ENCODE measurements at regions not wholly inside any gene's neighbourhood (a gene's known extent, or its start where the extent isn't known, plus 50 kb on each side); places are given as distances from the start of the nearest gene placed in this dataset.
"Not testable (repeated sequence)": the region's sequence is repeated elsewhere in the genome, so short reads cannot be mapped to it uniquely, and the experiment has no call there.

DNA sequence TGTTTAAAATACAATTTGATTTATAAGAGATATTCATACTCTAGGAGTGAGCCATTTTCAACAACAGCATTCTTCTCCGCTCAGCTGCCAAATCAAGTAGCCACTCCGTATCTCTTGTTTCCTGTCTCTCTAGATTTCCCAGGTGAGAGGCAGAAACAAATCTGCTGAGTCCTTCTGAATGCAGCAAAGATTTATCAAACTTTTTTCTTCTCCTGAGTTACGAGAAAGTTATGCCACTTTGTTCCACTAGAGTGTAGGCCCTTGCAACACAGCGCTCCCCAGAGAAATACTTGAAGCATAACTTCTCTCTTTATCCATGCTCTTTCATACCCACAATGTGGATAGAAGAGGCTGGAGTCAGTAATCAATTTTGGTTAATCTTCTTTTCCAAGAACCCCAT, 1960.8 kb downstream of the OLFM4 start:
- Mint-ChIP-seq H3K36me3 (no peaks in the 10 kb centered on the region), H3K27me3 (ENCODE audit: low read depth in 3 of 3) (no peaks in the 10 kb centered on the region), H3K4me3 (no peak overlapping the region), H3K9me3 (peaks cover 14 to 57% (median 29%) of the 10 kb centered on the region in 6 donors), H3K27ac (no peak overlapping the region), H3K4me1 (no peaks in the 10 kb centered on the region)
- DNase-seq: no peak

DNA sequence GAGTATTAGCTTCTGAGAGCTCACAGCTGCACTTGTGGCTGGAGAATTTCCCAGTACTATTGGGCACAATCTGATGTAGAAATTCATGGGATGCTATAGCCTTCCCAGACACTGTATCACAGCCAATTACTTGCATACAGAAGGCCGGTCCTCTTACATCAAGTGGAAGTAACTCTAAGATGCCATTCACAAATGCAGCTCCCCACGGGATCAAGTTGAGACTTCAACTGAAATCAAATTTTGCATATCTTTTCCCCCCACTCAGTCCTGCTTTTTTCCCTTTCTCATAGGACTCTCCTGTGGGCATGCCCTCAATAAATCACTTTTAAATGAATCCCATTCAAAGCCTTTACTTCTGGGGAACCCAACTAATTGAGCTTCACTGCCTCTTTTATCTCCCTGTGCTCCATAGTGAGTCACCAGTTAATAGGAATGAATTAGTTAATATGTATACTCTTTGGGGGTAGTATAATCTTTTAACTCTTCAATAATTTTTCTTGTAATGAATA, 1970.8 kb downstream of the OLFM4 start:
- no peak for DNase-seq
- no peak overlapping the region for H3K4me3 Mint-ChIP-seq
- H3K27me3 Mint-ChIP-seq (ENCODE audit: low read depth in 3 of 3): no peaks in the 10 kb centered on the region
- no peak overlapping the region for H3K27ac Mint-ChIP-seq
- peaks cover 11 to 75% (median 29%) of the 10 kb centered on the region in 6 donors for H3K9me3 Mint-ChIP-seq
- H3K4me1 Mint-ChIP-seq: no peaks in the 10 kb centered on the region
- no peaks in the 10 kb centered on the region for H3K36me3 Mint-ChIP-seq

DNA sequence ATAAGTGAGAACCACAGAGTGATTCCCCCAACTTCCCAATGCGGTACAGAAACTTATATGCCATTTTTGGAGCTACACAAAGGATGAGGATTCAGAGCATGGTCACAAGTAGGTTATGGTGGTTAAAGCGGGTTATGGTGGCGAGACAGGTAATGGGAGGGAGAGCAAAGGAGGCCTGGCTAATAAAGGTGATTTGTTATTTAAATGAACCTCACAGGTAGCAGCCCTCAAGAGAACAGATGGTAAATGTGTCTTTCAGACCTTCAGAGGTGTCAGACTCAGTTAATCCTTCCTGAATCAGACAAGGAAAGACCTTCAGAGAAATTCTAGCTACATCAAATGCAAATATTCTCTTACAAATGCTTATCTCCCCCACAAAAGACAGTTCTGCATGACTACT, 1971.4 kb downstream of the OLFM4 start:
- Mint-ChIP-seq H3K27me3 (ENCODE audit: low read depth in 3 of 3) (no peaks in the 10 kb centered on the region), H3K9me3 (peaks cover 11 to 78% (median 31%) of the 10 kb centered on the region in 6 donors), H3K36me3 (no peaks in the 10 kb centered on the region), H3K27ac (no peak overlapping the region), H3K4me3 (no peak overlapping the region), H3K4me1 (no peaks in the 10 kb centered on the region)
- DNase-seq: no peak

DNA sequence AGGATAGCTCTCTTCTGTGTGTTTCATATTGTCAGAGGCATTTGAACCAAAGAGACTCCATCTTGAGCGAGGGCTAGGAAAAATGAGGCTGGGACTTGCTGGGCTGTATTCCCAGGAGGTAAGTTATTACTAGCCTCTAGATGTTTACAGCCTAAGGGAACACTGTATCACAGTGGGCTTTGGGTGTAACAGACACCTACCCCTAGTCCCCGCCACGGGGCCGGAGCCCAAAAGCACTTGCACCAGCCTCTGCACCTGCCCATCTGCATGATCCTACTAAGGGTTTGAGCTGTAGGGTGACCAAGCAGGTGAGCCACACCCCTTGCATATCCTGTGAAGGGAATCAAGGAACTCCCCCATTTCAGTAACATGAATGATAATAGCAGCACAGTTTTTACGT, 1972.2 kb downstream of the OLFM4 start:
- Mint-ChIP-seq H3K4me3 (no peak overlapping the region), H3K4me1 (no peaks in the 10 kb centered on the region), H3K27ac (no peak overlapping the region), H3K36me3 (peaks cover 0 to under 1% (median 0%) of the 10 kb centered on the region in 3 donors), H3K27me3 (ENCODE audit: low read depth in 3 of 3) (no peaks in the 10 kb centered on the region), H3K9me3 (peaks cover 11 to 76% (median 33%) of the 10 kb centered on the region in 6 donors)
- no peak for DNase-seq

DNA sequence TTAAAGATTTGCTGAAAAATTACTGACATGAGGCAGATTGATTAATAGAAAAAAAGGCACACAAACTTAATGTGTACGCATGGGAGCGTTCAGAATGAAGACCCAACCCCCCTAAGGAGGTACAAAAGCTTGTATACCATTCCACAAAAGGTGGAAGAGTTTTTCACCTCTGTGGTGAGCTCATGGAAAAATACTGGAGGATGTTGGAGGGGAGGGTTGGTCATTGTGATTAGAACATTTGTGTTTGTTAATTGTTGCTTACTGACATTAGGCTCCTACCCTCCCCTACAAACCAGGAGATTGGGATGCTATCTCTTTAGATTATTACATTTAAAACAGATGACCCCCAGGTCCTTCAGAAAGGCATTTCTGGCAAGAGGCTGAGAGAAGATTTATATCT, 1973.3 kb downstream of the OLFM4 start:
- Mint-ChIP-seq H3K9me3 (peaks cover 11 to 76% (median 36%) of the 10 kb centered on the region in 6 donors), H3K4me1 (no peaks in the 10 kb centered on the region), H3K36me3 (peaks cover 0 to 3% (median 0%) of the 10 kb centered on the region in 3 donors), H3K27ac (no peak overlapping the region), H3K27me3 (ENCODE audit: low read depth in 3 of 3) (no peaks in the 10 kb centered on the region), H3K4me3 (no peak overlapping the region)
- DNase-seq: no peak

DNA sequence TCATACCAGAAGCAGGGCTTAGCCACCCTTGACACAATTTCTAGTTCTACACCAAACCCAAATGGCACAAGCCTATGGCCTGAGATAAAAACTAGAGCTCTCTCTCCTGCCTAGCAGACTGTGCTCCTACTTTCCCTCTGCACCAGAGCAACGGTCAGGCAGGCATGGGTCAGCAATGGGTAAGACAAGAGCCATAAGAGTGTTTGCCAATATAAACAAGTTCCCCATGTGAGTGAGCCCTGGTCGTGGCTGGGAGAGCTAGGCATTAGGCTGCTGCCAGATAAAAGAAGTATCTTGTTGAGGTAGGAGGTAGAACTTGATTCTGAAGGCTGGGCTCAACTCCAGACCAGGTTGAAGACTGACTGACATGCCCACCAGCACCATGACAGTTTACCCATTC, 1979.1 kb downstream of the OLFM4 start:
- DNase-seq: no peak
- H3K4me3 Mint-ChIP-seq: no peak overlapping the region
- H3K4me1 Mint-ChIP-seq: no peaks in the 10 kb centered on the region
- peaks cover 18 to 53% (median 29%) of the 10 kb centered on the region in 6 donors for H3K9me3 Mint-ChIP-seq
- peaks cover 0 to 2% (median 0%) of the 10 kb centered on the region in 3 donors for H3K27me3 Mint-ChIP-seq (ENCODE audit: low read depth in 3 of 3)
- H3K27ac Mint-ChIP-seq: no peak overlapping the region
- H3K36me3 Mint-ChIP-seq: peaks cover 0 to 3% (median 0%) of the 10 kb centered on the region in 3 donors

DNA sequence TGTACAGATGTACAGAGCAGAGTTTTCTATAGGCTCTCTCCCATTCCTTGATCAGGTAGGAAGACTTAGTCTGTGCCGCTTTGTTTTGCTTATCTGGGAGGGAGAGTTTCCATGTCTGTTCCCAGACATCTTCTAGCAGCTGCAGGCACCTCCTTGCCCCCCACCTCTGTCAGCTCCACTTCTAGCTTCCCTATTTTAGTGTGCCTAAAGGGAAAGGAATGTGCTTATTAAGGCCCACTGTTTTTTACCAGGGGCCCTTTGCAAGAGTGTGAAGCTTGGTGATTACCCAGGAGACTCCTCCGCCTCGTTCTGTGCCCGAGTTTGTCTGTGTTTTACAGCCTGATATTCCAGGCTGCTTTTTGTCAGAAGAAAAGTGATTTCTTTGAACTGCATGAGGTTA, 1984.4 kb downstream of the OLFM4 start:
- Mint-ChIP-seq H3K9me3 (peaks cover 14 to 55% (median 41%) of the 10 kb centered on the region in 6 donors), H3K36me3 (peaks cover 0 to 6% (median 4%) of the 10 kb centered on the region in 3 donors), H3K4me3 (no peak overlapping the region), H3K27ac (no peak overlapping the region), H3K4me1 (no peaks in the 10 kb centered on the region), H3K27me3 (ENCODE audit: low read depth in 3 of 3) (peaks cover 0 to 2% (median 0%) of the 10 kb centered on the region in 3 donors)
- DNase-seq: no peak

DNA sequence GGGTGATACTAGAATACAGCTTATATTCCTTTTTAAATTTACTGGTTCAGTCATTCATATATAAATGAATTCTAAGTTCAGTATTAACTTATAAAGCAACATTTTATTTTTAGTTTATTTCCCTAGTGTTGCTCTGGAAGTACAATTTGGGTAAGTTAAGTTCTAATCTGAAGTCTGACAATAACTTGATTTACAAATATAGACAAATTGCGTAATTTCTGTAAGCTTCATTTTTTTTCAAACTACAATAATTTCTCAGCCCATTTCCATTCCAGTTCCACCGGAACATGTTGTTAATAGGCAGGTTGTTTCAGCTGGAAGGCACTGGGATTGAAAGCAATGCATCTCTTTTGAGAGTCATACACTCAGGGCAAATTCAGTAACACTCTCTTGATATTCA, 2000.7 kb downstream of the OLFM4 start:
- Mint-ChIP-seq H3K4me1 (no peaks in the 10 kb centered on the region), H3K4me3 (no peak overlapping the region), H3K27me3 (ENCODE audit: low read depth in 3 of 3) (peaks cover 0 to 2% (median 0%) of the 10 kb centered on the region in 3 donors), H3K9me3 (peaks cover 6 to 52% (median 31%) of the 10 kb centered on the region in 6 donors), H3K27ac (no peak overlapping the region), H3K36me3 (peaks cover 0 to 3% (median 0%) of the 10 kb centered on the region in 3 donors)
- no peak for DNase-seq

DNA sequence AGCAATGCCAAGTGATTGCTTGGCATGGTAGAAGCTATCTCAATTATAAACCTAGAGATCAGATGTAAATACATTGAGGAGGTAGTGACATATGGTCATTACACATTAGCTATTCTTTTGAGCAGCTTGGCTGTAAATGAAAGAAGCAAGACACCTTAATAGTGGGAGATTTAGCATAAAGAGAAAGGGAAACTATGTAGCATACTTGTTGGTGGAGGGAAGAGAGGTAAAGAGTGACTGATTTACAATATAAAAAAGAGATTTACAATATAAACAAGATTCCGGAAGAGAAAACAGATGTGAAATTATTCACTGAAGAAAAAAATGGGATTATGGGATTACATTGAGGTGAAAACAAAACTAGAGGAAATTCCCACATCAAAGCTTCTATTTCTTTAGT, 2009.6 kb downstream of the OLFM4 start:
- Mint-ChIP-seq H3K4me3 (no peak overlapping the region), H3K4me1 (no peaks in the 10 kb centered on the region), H3K27me3 (ENCODE audit: low read depth in 3 of 3) (no peaks in the 10 kb centered on the region), H3K27ac (no peak overlapping the region), H3K36me3 (no peaks in the 10 kb centered on the region), H3K9me3 (peaks cover 12 to 52% (median 23%) of the 10 kb centered on the region in 6 donors)
- DNase-seq: no peak

DNA sequence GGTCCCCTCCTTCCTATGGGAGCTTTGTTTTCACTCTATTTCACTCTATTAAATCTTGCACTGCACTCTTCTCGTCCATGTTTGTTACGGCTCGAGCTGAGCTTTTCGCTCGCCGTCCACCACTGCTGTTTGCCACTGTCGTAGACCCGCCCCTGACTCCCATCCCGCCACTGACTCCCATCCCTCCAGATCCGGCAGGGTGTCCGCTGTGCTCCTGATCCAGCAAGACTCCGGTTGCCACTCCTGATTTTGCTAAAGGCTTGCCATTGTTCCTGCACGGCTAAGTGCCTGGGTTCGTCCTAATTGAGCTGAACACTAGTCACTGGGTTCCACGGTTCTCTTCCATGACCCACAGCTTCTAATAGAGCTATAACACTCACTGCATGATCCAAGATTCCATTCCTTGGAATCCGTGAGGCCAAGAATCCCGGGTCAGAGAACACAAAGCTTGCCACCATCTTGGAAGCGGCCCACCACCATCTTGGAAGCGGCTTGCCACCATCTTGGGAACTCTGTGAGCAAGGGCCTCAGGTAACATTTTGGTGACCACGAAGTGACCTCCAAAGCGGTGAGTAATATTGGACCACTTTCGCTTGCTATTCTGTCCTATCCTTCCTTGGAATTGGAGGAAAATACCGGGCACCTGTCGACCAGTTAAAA, 2025.4 kb downstream of the OLFM4 start:
- not testable (repeated sequence) for H3K27me3 Mint-ChIP-seq (ENCODE audit: low read depth in 3 of 3); H3K4me1 Mint-ChIP-seq; H3K4me3 Mint-ChIP-seq; DNase-seq; H3K27ac Mint-ChIP-seq; H3K36me3 Mint-ChIP-seq
- peaks cover 22 to 81% (median 39%) of the 10 kb centered on the region in 6 donors for H3K9me3 Mint-ChIP-seq

DNA sequence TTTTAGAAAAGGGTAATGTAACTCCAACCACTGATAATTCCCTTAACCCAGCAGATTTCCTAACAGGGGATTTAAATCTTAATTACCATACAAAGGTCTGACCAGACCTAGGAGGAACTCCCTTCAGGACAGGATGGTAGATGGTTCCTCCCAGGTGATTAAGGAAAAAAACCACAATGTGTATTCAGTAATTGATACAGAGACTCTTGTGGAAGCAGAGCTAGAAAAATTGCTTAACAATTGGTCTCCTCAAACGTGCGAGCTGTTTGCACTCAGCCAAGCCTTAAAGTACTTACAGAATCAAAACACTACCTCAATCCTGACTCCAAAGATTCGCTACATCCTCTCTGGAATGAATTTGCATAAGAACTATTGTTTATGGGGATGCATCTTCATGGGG, 2027.1 kb downstream of the OLFM4 start:
- DNase-seq; H3K27me3 Mint-ChIP-seq (ENCODE audit: low read depth in 3 of 3); H3K4me1 Mint-ChIP-seq; H3K36me3 Mint-ChIP-seq; H3K4me3 Mint-ChIP-seq; H3K27ac Mint-ChIP-seq: not testable (repeated sequence)
- H3K9me3 Mint-ChIP-seq: peaks cover 22 to 72% (median 37%) of the 10 kb centered on the region in 6 donors

DNA sequence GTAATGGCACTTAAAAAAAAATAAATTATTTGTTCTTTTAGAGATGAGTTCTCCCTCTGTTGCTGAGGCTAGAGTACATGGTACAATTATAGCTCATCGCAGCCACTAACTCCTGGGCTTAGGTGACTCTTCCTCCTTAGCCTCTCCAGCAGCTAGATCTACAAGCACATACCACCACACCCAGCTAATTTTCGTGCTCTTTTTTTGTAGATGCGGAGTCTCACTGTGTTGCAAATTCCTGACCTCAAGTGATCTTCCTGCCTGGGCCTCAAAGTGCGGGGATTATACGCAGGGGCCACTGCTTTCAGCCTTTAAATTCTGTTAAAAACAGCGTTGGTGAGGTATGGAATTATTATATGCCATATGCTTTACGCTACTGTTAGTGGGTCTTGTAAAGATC, 2034.0 kb downstream of the OLFM4 start:
- peaks cover 0 to 4% (median 2%) of the 10 kb centered on the region in 3 donors for H3K27me3 Mint-ChIP-seq (ENCODE audit: low read depth in 3 of 3)
- H3K36me3 Mint-ChIP-seq: peaks cover 0 to 3% (median 0%) of the 10 kb centered on the region in 3 donors
- peaks cover 15 to 56% (median 26%) of the 10 kb centered on the region in 6 donors for H3K9me3 Mint-ChIP-seq
- no peak overlapping the region for H3K27ac Mint-ChIP-seq
- H3K4me3 Mint-ChIP-seq: no peak overlapping the region
- no peaks in the 10 kb centered on the region for H3K4me1 Mint-ChIP-seq
- no peak for DNase-seq

DNA sequence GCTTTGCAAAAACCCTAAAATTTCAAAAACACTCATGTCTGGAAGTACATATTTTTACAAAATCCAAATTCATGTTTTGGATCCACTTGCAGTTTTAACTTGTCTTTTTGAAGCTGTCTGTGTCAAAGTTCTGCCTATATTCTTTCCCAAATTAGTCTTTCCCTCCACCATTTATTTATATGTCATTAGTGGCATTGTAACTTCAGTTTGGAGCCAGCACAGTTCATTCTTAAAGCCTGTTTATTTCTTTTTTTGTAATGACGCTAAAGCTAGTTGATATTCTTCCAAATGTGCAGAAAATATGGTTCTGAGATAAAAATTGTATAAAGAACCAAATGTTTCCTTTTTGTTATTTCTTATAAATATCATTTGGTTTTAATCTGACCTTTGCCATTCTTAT, 2039.3 kb downstream of the OLFM4 start:
- Mint-ChIP-seq H3K4me3 (no peak overlapping the region), H3K36me3 (no peaks in the 10 kb centered on the region)

DNA sequence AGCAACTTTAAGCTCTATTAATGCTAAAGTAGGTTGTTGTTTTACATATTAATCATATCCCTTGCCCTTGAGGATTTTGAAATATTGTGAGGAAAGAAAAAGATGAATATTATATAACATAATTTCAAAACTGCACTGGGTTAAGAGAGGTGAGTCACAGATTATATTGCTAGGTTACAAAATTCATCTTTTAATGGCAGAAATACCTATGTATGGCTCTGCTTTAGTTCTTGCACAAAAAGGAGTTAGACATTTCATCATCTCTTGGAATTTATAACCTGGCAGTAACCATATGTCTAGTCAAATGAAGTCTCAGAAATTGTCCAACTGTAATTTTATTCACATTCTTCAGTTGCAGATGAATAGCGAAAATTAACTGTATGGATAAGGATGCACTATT, 2041.1 kb downstream of the OLFM4 start:
- H3K4me3 Mint-ChIP-seq: no peak overlapping the region
- no peaks in the 10 kb centered on the region for H3K36me3 Mint-ChIP-seq
- H3K27me3 Mint-ChIP-seq (ENCODE audit: low read depth in 3 of 3): peaks cover 0 to 2% (median 0%) of the 10 kb centered on the region in 3 donors
- H3K27ac Mint-ChIP-seq: no peak overlapping the region
- no peak for DNase-seq
- peaks cover 7 to 50% (median 18%) of the 10 kb centered on the region in 6 donors for H3K9me3 Mint-ChIP-seq
- no peaks in the 10 kb centered on the region for H3K4me1 Mint-ChIP-seq

More for the DNA sequence above, 2039.3 kb downstream of the OLFM4 start:
- Mint-ChIP-seq H3K9me3 (peaks cover 5 to 52% (median 11%) of the 10 kb centered on the region in 6 donors), H3K27ac (no peak overlapping the region), H3K27me3 (ENCODE audit: low read depth in 3 of 3) (peaks cover 0 to 3% (median 0%) of the 10 kb centered on the region in 3 donors), H3K4me1 (no peaks in the 10 kb centered on the region)
- DNase-seq: no peak

DNA sequence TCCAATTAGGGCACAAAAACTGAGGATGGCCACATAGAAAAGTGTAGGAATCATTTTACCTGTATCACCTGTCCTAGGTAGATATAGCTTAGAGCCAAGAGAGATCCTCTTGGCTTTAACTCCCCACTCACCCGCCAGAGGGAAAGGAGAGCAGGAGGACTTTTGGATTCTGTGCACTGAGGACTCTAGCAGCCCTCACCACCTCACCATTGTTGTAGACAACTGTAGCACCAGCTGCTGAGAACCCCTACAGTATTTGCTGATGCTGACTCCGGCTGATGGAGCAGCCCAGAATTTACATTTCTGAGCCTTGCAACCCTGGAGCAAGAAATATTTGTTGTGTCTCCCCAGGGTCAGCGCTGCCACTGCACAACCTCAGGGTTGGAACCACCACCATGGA, 2044.4 kb downstream of the OLFM4 start:
- H3K4me1 Mint-ChIP-seq: no peaks in the 10 kb centered on the region
- H3K27ac Mint-ChIP-seq: no peak overlapping the region
- H3K9me3 Mint-ChIP-seq: peaks cover 6 to 44% (median 15%) of the 10 kb centered on the region in 6 donors
- H3K4me3 Mint-ChIP-seq: no peak overlapping the region
- DNase-seq: no peak
- H3K36me3 Mint-ChIP-seq: no peaks in the 10 kb centered on the region
- peaks cover 0 to under 1% (median 0%) of the 10 kb centered on the region in 3 donors for H3K27me3 Mint-ChIP-seq (ENCODE audit: low read depth in 3 of 3)

All from immature natural killer cell (primary cell).